ENCODE measurements at regions not wholly inside any gene's neighbourhood (a gene's known extent, or its start where the extent isn't known, plus 50 kb on each side); places are given as distances from the start of the nearest gene placed in this dataset.

DNA sequence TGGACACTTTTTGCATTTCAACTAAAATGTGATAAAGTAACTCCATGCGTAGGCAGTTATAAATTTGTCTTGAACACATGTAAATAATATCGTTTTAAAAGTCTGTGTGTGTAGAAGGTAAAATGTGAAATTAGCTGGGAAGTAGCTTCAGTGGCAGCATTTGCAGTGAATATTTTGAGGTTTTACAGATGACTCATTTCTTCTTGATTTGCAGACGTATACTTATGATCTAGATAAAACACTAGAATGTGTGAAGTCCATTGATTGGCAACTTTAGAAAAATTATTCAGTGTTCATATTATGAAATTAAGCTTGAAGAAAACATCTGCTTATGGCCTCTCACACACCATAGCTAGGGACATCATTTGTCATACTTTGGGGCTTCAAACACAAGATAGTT lies 788.6 kb upstream of the NOVA1 start:
- H3K4me1 Mint-ChIP-seq: no peaks in the 10 kb centered on the region
- Histone ChIP-seq H3K4me2 (replicated peaks; ENCODE audit: low read depth, low read length, poor library complexity, severe bottlenecking) (no peak overlapping the region), H2AFZ (ENCODE audit: insufficient read depth, low read depth, low read length, poor library complexity, severe bottlenecking) (no peak overlapping the region), H3K9ac (ENCODE audit: low read length) (no peak overlapping the region), H4K20me1 (ENCODE audit: control insufficient read depth, insufficient read depth, low read length, poor library complexity, severe bottlenecking) (no peaks in the 10 kb centered on the region), H3K9me3 (ENCODE audit: control extremely low read depth in 1 of 3, control insufficient read depth in 2 of 3, insufficient read depth in 1 of 3, low read length in 2 of 3) (peaks cover 0 to 3% (median 0%) of the 10 kb centered on the region in 3 donors), H3K79me2 (ENCODE audit: control insufficient read depth, insufficient read depth, low read length) (no peaks in the 10 kb centered on the region), H3K4me3 (ENCODE audit: control extremely low read depth in 1 of 5, extremely low read depth in 1 of 5, insufficient read depth in 1 of 5, low read depth in 2 of 5, low read length in 4 of 5) (no peak overlapping the region), H3K4me1 (ENCODE audit: control insufficient read depth in 2 of 2, insufficient read depth in 2 of 2, low read length in 2 of 2) (no peaks in the 10 kb centered on the region), H3K27ac (ENCODE audit: low read length in 2 of 2) (no peak overlapping the region), H3K36me3 (replicated peaks in 1 of 2; ENCODE audit: control extremely low read depth in 1 of 2, control insufficient read depth in 1 of 2, extremely low read depth in 1 of 2, insufficient read depth in 2 of 2, low read length in 1 of 2) (no peaks in the 10 kb centered on the region), H3K27me3 (replicated peaks in 1 of 4; ENCODE audit: control extremely low read depth in 1 of 4, control insufficient read depth in 3 of 4, insufficient read depth in 4 of 4, low read length in 3 of 4) (no peaks in the 10 kb centered on the region)
- intact Hi-C loops (cut with micrococcal nuclease): no loop called here
- POLR2A ChIA-PET: no interaction called here
- WGBS (ENCODE audit: insufficient coverage): no CpG with 5 or more reads among the region's 3 CpGs
- DNase-seq: no peak
- no peak overlapping the region for H3K4me3 Mint-ChIP-seq
- no peaks in the 10 kb centered on the region for H3K9me3 Mint-ChIP-seq (ENCODE audit: insufficient read depth)
- CTCF ChIA-PET: no interaction called here
- H3K27ac Mint-ChIP-seq: no peak overlapping the region
- ATAC-seq (ENCODE audit: low read depth): no peak
- TF ChIP-seq CTCF (IDR thresholded peaks at IDR 0.05) (no peak), EZH2 (IDR thresholded peaks at IDR 0.05; ENCODE audit: borderline replicate concordance, insufficient read depth, low read depth, low read length, poor library complexity, severe bottlenecking) (no peak)
- H3K27me3 Mint-ChIP-seq: no peaks in the 10 kb centered on the region

GRCh38 chr14:27387463-27387862 lies 789.6 kb upstream of the NOVA1 start:
- H3K9me3 ChIP-seq (ENCODE audit: control extremely low read depth in 1 of 3, control insufficient read depth in 2 of 3, insufficient read depth in 1 of 3, low read length in 2 of 3): peaks cover 0 to 3% (median 0%) of the 10 kb centered on the region in 3 donors
- CTCF ChIA-PET: no interaction called here
- H3K4me3 ChIP-seq (ENCODE audit: control extremely low read depth in 1 of 5, extremely low read depth in 1 of 5, insufficient read depth in 1 of 5, low read depth in 2 of 5, low read length in 4 of 5): no peak overlapping the region
- H3K36me3 ChIP-seq (replicated peaks in 1 of 2; ENCODE audit: control extremely low read depth in 1 of 2, control insufficient read depth in 1 of 2, extremely low read depth in 1 of 2, insufficient read depth in 2 of 2, low read length in 1 of 2): no peaks in the 10 kb centered on the region
- H3K9ac ChIP-seq (ENCODE audit: low read length): no peak overlapping the region
- H3K4me1 ChIP-seq (ENCODE audit: control insufficient read depth in 2 of 2, insufficient read depth in 2 of 2, low read length in 2 of 2): no peaks in the 10 kb centered on the region
- Mint-ChIP-seq H3K9me3 (ENCODE audit: insufficient read depth) (no peaks in the 10 kb centered on the region), H3K4me1 (no peaks in the 10 kb centered on the region), H3K4me3 (no peak overlapping the region), H3K27me3 (no peaks in the 10 kb centered on the region), H3K27ac (no peak overlapping the region)
- no CpG with 5 or more reads among the region's 1 CpG for WGBS (ENCODE audit: insufficient coverage)
- ATAC-seq (ENCODE audit: low read depth) (no peak), DNase-seq (no peak)
- H4K20me1 ChIP-seq (ENCODE audit: control insufficient read depth, insufficient read depth, low read length, poor library complexity, severe bottlenecking): no peaks in the 10 kb centered on the region
- no peak overlapping the region for H3K4me2 ChIP-seq (replicated peaks; ENCODE audit: low read depth, low read length, poor library complexity, severe bottlenecking)
- H3K27me3 ChIP-seq (replicated peaks in 1 of 4; ENCODE audit: control extremely low read depth in 1 of 4, control insufficient read depth in 3 of 4, insufficient read depth in 4 of 4, low read length in 3 of 4): no peaks in the 10 kb centered on the region
- no peak overlapping the region for H3K27ac ChIP-seq (ENCODE audit: low read length in 2 of 2)
- TF ChIP-seq CTCF (IDR thresholded peaks at IDR 0.05) (no peak), EZH2 (IDR thresholded peaks at IDR 0.05; ENCODE audit: borderline replicate concordance, insufficient read depth, low read depth, low read length, poor library complexity, severe bottlenecking) (no peak)
- intact Hi-C loops (cut with micrococcal nuclease): no loop called here
- no peak overlapping the region for H2AFZ ChIP-seq (ENCODE audit: insufficient read depth, low read depth, low read length, poor library complexity, severe bottlenecking)
- H3K79me2 ChIP-seq (ENCODE audit: control insufficient read depth, insufficient read depth, low read length): no peaks in the 10 kb centered on the region
- POLR2A ChIA-PET: no interaction called here
